GM13977 (cell line): ENCODE measurements at regions not wholly inside any gene's neighbourhood (a gene's known extent, or its start where the extent isn't known, plus 50 kb on each side); places are given as distances from the start of the nearest gene placed in this dataset.

Experiments
- DNase-seq: peaks from one replicate; pipeline ENCODE4 v3.0.0; 2012; ENCODE audit warnings: low spot score
- CTCF ChIP-seq: IDR thresholded peaks from 2 replicates; pipeline ENCODE4 v1.5.1; 2012; ENCODE audit warnings: mild to moderate bottlenecking, control low read depth; ENCODE audit not compliant: insufficient read depth; ENCODE audit errors: extremely low read depth, missing control alignments
- in situ Hi-C: fragments of 300-500 bp; cut with MboI; formaldehyde crosslinking; loops from one replicate; pipeline ENCODE4 v1.12.0; 2022; ENCODE audit warnings: low sequenced_read_pairs, low pct_unique_long_range_greater_than_20kb, mixed read lengths, inconsistent platforms; ENCODE audit not compliant: unreplicated experiment

DNA sequence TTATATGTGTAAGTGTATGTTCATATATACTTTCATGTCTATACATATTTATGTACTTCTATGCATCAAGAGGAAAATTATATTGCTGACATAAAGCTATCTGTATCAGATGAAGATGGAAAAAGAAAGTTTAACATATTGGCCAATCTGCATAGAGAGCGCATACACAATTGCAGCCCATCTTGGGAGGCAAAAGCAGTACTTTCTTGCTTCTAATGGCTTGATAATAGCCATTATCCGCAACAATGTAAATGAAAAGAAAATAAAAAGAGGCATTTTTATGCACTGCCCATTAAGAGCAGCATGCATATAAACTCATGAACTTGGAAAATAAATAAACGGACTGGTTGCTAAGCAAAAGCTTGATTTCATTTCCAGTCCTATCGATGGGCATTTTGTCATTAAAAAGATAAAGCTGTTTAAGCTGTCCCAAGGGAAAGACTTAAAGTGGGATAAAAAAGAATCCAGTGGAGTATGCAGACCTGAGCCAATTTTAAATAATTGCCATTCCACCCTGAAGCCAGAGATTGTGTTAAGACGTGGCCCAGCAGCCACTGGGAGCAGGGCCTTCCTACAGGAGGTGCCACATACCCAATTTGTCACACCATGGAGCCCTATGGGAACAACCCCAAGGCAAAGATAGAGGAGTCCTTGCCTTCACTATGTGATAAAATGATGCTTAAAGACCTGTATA, 183.6 kb upstream of the CDH11 start:
- in situ Hi-C loops = no loop called here
- no peak for TF ChIP-seq CTCF
- no peak for DNase-seq

- TF ChIP-seq CTCF = no peak
- no peak for DNase-seq
- in situ Hi-C loops = no loop called here
Measured at GRCh38 chr16:65301029-65301428, 179.2 kb upstream of the CDH11 start.

DNA sequence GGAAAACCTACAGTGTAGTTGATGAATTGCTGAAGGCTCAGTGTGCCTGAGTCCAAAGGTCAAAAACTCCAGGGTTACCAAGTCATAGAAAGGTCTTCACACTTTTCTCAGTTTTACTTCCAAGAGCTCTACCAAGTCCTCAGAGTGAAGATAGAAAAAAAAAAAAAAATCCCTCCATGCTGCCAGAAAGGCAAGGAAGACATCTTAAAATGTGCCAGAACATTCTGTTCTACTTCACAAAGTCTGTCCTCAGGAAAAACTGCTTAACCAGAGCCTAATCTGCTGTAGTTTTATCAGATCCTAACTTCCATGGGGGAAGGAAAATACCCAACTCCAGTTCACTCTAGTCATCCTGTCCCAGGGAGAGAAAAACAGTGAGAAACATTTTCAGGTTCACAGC, 175.6 kb upstream of the CDH11 start:
- in situ Hi-C loops = no loop called here
- DNase-seq = no peak

DNA sequence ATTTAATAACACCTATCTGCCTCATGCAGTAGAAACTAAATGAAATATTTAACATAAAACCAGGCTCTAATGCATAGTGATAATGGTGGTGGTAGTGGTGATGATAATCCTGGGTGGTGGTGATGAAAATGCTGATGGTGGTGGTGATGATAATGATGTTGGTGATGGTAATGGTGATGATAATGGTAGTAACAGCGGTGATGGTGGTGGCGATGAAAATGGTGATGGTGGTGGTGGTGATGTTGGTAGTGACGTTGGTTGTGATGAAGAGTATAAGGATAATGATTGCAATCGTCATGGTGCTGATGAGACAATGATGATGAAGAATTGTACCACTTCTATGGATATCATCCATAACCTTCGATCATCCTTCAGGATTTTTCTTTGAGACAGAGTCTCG, 173.7 kb upstream of the CDH11 start:
- no peak for TF ChIP-seq CTCF
- in situ Hi-C loops = no loop called here
- no peak for DNase-seq

More for the DNA sequence above, 175.6 kb upstream of the CDH11 start:
- no peak for TF ChIP-seq CTCF

DNA sequence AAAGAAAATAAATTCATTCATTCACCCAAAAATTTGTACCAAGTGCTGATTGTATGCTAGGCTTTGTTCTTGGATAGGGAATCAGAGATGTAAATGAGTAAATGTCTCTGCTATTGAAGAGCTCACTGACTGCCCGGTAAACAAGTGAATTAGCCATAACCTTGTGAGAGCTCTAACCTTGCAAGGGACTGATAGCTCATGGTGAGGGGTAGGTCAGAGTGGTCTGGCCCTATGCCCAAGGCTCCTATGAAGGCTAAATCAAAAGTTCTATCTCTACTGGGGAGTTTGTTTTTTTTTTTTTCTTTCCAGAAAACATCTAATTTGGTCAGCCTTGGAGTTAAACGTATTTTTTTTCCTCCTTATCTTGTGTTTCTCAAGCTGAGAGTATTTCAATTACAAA, 172.8 kb upstream of the CDH11 start:
- no peak for TF ChIP-seq CTCF
- in situ Hi-C loops = no loop called here

DNA sequence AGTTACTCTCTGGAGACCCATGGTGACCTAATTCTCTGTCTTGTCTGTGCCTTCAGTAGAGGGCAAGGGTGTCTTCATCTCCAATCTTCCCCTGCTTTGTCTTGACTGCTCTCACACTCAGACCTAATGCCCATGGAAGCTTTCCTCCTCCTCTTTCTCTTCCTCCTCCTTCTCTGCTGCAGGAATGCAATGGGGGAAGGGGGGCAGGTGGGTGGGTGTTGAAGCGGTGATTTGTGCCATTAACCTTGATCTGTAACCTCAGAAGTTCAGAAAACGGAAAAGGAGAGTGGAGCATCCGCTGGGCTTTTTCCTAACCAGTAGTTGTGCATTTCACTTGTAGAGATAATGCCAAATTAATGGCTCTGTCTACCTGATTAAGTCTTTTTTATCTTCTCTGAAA, 172.3 kb upstream of the CDH11 start:
- in situ Hi-C loops = no loop called here
- TF ChIP-seq CTCF = no peak

More for the DNA sequence above, 172.8 kb upstream of the CDH11 start:
- DNase-seq = no peak

More for the DNA sequence above, 172.3 kb upstream of the CDH11 start:
- DNase-seq = no peak
